CD14-positive monocyte (primary cell): ENCODE measurements at regions not wholly inside any gene's neighbourhood (a gene's known extent, or its start where the extent isn't known, plus 50 kb on each side); places are given as distances from the start of the nearest gene placed in this dataset.

Source experiments
- DNase-seq, 3 donors: peaks; one replicate each; pipeline ENCODE4 v3.0.0-alpha.2; 2011 to 2022
- H2AFZ ChIP-seq: 2 replicates; pipeline ENCODE4 v1.6.0; 2012; ENCODE audit warnings: mild to moderate bottlenecking, low read depth, low read length, inconsistent platforms; ENCODE audit not compliant: insufficient read depth, poor library complexity, severe bottlenecking
- H3K27ac ChIP-seq, 2 donors: 1 replicate in 1 of 2; 2 replicates in 1 of 2; pipeline ENCODE4 v1.5.1; 2012 to 2013; ENCODE audit warnings: low read length in 2 of 2, control low read depth in 1 of 2, inconsistent platforms in 1 of 2, low read depth in 1 of 2, mild to moderate bottlenecking in 1 of 2
- H3K27me3 ChIP-seq, 2 donors: one replicate each; pipeline versions ENCODE4 v1.6.0 to v1.6.1; 2011 to 2013; ENCODE audit warnings: low read length in 2 of 2; ENCODE audit not compliant: control insufficient read depth in 2 of 2, insufficient read depth in 2 of 2
- H3K36me3 ChIP-seq, 2 donors: replicated peaks in 1 of 2; 1 replicate in 1 of 2; 2 replicates in 1 of 2; pipeline versions ENCODE4 v1.5.1 to v1.6.1; 2012 to 2013; ENCODE audit warnings: low read length in 2 of 2, control low read depth in 1 of 2, inconsistent platforms in 1 of 2, mild to moderate bottlenecking in 1 of 2; ENCODE audit not compliant: insufficient read depth in 2 of 2, control insufficient read depth in 1 of 2
- H3K4me1 ChIP-seq, 2 donors: 1 replicate in 1 of 2; 2 replicates in 1 of 2; pipeline versions ENCODE4 v1.5.1 to v1.6.1; 2012 to 2013; ENCODE audit warnings: low read length in 2 of 2, control low read depth in 1 of 2, inconsistent platforms in 1 of 2, mild to moderate bottlenecking in 1 of 2, moderate library complexity in 1 of 2; ENCODE audit not compliant: insufficient read depth in 2 of 2, control insufficient read depth in 1 of 2
- H3K4me2 ChIP-seq: replicated peaks from 2 replicates; pipeline ENCODE3; 2012; ENCODE audit warnings: low read length, moderate library complexity, mild to moderate bottlenecking; ENCODE audit not compliant: poor library complexity, severe bottlenecking; ENCODE audit errors: extremely low read depth
- H3K4me3 ChIP-seq, 3 experiments: fragments of 200-600 bp in 1 of 3; sonication (generic) in 1 of 3; replicated peaks in 1 of 3; 1 replicate in 2 of 3; 2 replicates in 1 of 3; pipeline ENCODE4 v1.5.1; 2011 to 2013; ENCODE audit warnings: low read length in 3 of 3, mild to moderate bottlenecking in 3 of 3, control low read depth in 2 of 3, low read depth in 2 of 3, inconsistent platforms in 1 of 3, moderate library complexity in 1 of 3
- H3K79me2 ChIP-seq: 2 replicates; pipeline ENCODE4 v1.6.0; 2012; ENCODE audit warnings: mild to moderate bottlenecking, control low read depth, inconsistent platforms, low read length, moderate library complexity; ENCODE audit not compliant: insufficient read depth
- H3K9ac ChIP-seq: 2 replicates; pipeline ENCODE4 v1.6.0; 2017; ENCODE audit warnings: low read length, mild to moderate bottlenecking; ENCODE audit not compliant: insufficient read depth, poor library complexity, severe bottlenecking
- H3K9me3 ChIP-seq, 2 donors: replicated peaks in 1 of 2; 1 replicate in 1 of 2; 2 replicates in 1 of 2; pipeline versions ENCODE4 v1.5.1 to v1.6.1; 2012 to 2013; ENCODE audit warnings: low read length in 2 of 2, control low read depth in 1 of 2; ENCODE audit not compliant: control insufficient read depth in 1 of 2, insufficient read depth in 1 of 2
- H4K20me1 ChIP-seq: 2 replicates; pipeline ENCODE4 v1.6.0; 2012; ENCODE audit warnings: mild to moderate bottlenecking, low read length, control low read depth, moderate library complexity; ENCODE audit not compliant: insufficient read depth
- H3K27ac Mint-ChIP-seq, 7 donors: one replicate each; pipeline ENCODE4 v1.8.0; 2020; ENCODE audit warnings: mild to moderate bottlenecking in 7 of 7, mixed read lengths in 7 of 7, moderate library complexity in 6 of 7, inconsistent platforms in 2 of 7
- H3K27me3 Mint-ChIP-seq, 3 donors: one replicate each; pipeline ENCODE4 v1.8.0; 2021 to 2022; ENCODE audit warnings: low read depth in 3 of 3, mild to moderate bottlenecking in 3 of 3, mixed read lengths in 3 of 3, moderate library complexity in 3 of 3, inconsistent platforms in 1 of 3
- H3K36me3 Mint-ChIP-seq, 2 donors: one replicate each; pipeline ENCODE4 v1.8.0; 2020; ENCODE audit warnings: mixed read lengths in 2 of 2, inconsistent platforms in 1 of 2, mild to moderate bottlenecking in 1 of 2
- H3K4me1 Mint-ChIP-seq: one replicate; pipeline ENCODE4 v1.8.0; 2020; ENCODE audit warnings: mild to moderate bottlenecking, mixed read lengths
- H3K4me3 Mint-ChIP-seq, 2 donors: one replicate each; pipeline ENCODE4 v1.8.0; 2020; ENCODE audit warnings: mild to moderate bottlenecking in 2 of 2, mixed read lengths in 2 of 2, moderate library complexity in 1 of 2
- H3K9me3 Mint-ChIP-seq, 7 donors: one replicate each; pipeline ENCODE4 v1.8.0; 2020 to 2022; ENCODE audit warnings: mixed read lengths in 7 of 7, mild to moderate bottlenecking in 6 of 7, moderate library complexity in 6 of 7, inconsistent platforms in 2 of 7
- WGBS: methylation state at CpG from one replicate; pipeline ENCODE4 v1.1.5; 2013; ENCODE audit warnings: missing lambda C conversion rate; ENCODE audit not compliant: insufficient coverage; 5-methylcytosine and 5-hydroxymethylcytosine counted together
- intact Hi-C, 2 donors: fragments of 100-400 bp; cut with micrococcal nuclease; formaldehyde crosslinking; loops; one replicate each; pipeline versions ENCODE4 v1.15.0 to v1.15.1; 2023
- TF ChIP-seq, protein P1 (sequence below): fragments of 200-600 bp; IDR thresholded peaks from one replicate; pipeline ENCODE4 v1.8.0; 2022; ENCODE audit warnings: antibody characterized with exemption, mild to moderate bottlenecking

DNA sequence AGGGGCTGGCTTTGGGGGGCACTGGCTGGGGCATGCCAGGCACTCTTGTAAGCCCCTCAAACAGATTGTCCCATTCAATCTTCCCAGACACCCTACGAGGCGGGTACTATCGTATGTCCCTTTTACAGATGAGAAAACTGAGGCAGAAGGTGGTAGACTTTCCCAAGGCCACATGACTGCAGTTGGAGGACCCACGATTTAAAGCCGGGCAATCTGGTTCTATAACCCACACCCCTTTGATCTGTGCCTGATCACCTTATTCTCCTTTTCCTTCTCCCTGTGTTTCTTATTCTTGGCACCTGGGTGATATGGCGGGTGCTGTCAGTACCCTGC, 146.3 kb upstream of the IRX3 start:
- H3K36me3 Mint-ChIP-seq = no peaks in the 10 kb centered on the region
- no peak overlapping the region for H3K9ac ChIP-seq
- peaks cover 39 to 56% (median 42%) of the 10 kb centered on the region in 3 donors for H3K27me3 Mint-ChIP-seq
- no peak overlapping the region for H3K4me3 ChIP-seq
- TF ChIP-seq, protein P1, sequence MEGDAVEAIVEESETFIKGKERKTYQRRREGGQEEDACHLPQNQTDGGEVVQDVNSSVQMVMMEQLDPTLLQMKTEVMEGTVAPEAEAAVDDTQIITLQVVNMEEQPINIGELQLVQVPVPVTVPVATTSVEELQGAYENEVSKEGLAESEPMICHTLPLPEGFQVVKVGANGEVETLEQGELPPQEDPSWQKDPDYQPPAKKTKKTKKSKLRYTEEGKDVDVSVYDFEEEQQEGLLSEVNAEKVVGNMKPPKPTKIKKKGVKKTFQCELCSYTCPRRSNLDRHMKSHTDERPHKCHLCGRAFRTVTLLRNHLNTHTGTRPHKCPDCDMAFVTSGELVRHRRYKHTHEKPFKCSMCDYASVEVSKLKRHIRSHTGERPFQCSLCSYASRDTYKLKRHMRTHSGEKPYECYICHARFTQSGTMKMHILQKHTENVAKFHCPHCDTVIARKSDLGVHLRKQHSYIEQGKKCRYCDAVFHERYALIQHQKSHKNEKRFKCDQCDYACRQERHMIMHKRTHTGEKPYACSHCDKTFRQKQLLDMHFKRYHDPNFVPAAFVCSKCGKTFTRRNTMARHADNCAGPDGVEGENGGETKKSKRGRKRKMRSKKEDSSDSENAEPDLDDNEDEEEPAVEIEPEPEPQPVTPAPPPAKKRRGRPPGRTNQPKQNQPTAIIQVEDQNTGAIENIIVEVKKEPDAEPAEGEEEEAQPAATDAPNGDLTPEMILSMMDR = no peak
- no peak overlapping the region for H3K4me2 ChIP-seq
- no peaks in the 10 kb centered on the region for H3K4me1 ChIP-seq
- peaks cover 8 to 13% of the 10 kb centered on the region in 2 donors for H3K9me3 ChIP-seq
- peaks cover 28 to 37% of the 10 kb centered on the region in 2 donors for H3K27me3 ChIP-seq
- no peaks in the 10 kb centered on the region for H3K79me2 ChIP-seq
- peaks cover 0 to 24% (median 17%) of the 10 kb centered on the region in 7 donors for H3K9me3 Mint-ChIP-seq
- no peak overlapping the region for H3K27ac ChIP-seq
- H4K20me1 ChIP-seq = no peaks in the 10 kb centered on the region
- DNase-seq = no peak
- no peak overlapping the region for H2AFZ ChIP-seq
- no peaks in the 10 kb centered on the region for H3K36me3 ChIP-seq
- no peak overlapping the region for H3K4me3 Mint-ChIP-seq
- no peaks in the 10 kb centered on the region for H3K4me1 Mint-ChIP-seq
- no peak overlapping the region for H3K27ac Mint-ChIP-seq
- intact Hi-C loops = no loop called here
- 100% methylated on average over 3 of the region's 6 CpGs for WGBS

DNA sequence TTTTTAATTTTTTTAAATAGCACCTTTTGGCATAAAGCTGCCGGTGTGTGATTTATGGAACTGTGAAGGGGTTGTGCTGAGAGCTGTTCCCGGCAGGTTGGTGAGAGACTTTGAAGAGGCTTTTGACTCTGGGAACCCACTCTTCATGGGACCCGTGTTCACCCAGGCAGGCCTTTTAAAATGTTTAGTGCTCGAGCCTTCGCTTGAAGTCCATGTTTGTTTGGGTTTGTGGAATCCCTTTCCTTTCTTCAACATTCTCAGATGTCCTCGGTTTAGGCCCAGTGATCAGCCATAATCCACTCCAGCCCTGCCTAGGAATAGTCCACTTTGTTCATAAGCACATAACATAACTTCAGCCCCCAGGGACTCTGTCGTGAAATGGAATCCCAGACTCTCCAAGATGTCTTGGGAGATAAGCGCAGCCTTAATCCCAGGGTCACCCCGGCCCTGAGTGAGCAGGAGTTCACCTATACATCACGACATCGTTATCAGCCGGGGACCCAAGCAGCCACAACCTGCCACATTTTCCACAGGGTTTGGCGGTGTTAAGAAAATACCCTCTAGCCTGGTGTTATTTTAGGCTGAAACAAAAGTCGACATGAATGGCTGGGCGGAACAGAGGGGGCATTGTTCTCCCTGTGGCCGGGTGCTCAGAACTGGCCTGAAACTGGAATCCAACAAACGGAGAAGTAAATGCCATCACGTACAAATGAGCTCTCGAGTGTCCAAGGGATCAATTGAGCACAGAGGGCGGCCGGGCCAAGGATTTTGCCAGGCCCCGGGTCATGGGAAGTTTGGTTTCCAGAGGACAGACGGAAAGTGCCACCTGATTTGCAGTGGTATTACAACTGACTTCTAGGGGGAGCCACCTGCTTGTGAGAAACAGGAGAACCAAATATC, 145.7 kb upstream of the IRX3 start:
- intact Hi-C loops = no loop called here
- H3K27me3 ChIP-seq = peaks cover 28 to 37% of the 10 kb centered on the region in 2 donors

More for the DNA sequence above, 145.7 kb upstream of the IRX3 start:
- Histone ChIP-seq H3K4me1 (no peaks in the 10 kb centered on the region), H3K4me3 (no peak overlapping the region), H2AFZ (no peak overlapping the region), H3K9me3 (peaks cover 2 to 13% of the 10 kb centered on the region in 2 donors), H4K20me1 (no peaks in the 10 kb centered on the region), H3K4me2 (no peak overlapping the region), H3K79me2 (no peaks in the 10 kb centered on the region), H3K36me3 (no peaks in the 10 kb centered on the region), H3K27ac (no peak overlapping the region), H3K9ac (no peak overlapping the region)
- Mint-ChIP-seq H3K36me3 (no peaks in the 10 kb centered on the region), H3K27ac (no peak overlapping the region), H3K9me3 (peaks cover 0 to 24% (median 12%) of the 10 kb centered on the region in 7 donors), H3K4me3 (peak overlapping the region in 1 of 2 donors; percentile 28), H3K27me3 (peaks cover 39 to 56% (median 42%) of the 10 kb centered on the region in 3 donors), H3K4me1 (no peaks in the 10 kb centered on the region)
- no peak for DNase-seq
- 59% methylated on average over 14 of the region's 23 CpGs for WGBS
- TF ChIP-seq, protein P1 = no peak
